ENCODE measurements at regions not wholly inside any gene's neighbourhood (a gene's known extent, or its start where the extent isn't known, plus 50 kb on each side); places are given as distances from the start of the nearest gene placed in this dataset.

DNA sequence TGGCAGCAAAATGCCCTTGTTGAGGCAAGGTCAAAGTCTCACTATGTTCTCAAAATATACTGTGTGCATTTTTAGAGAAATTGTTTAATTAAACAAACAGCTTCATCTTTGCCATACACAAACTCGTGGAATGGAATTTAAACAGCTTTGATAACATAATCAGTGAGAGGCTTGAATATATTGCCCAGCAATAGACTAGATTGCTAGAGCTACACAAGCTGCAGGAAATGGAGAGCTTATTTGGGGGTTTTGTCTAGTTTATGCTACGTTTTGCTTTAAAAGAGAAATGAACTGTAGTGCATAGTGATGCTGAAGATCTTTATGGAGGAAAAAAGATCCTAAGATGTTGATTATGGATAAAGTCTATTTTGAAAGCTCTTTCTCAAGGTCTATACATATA is 166.8 kb upstream of the HMCN1 start:
- peak overlapping the region; percentile 61 for H3K27ac ChIP-seq
- TF ChIP-seq, protein P1, sequence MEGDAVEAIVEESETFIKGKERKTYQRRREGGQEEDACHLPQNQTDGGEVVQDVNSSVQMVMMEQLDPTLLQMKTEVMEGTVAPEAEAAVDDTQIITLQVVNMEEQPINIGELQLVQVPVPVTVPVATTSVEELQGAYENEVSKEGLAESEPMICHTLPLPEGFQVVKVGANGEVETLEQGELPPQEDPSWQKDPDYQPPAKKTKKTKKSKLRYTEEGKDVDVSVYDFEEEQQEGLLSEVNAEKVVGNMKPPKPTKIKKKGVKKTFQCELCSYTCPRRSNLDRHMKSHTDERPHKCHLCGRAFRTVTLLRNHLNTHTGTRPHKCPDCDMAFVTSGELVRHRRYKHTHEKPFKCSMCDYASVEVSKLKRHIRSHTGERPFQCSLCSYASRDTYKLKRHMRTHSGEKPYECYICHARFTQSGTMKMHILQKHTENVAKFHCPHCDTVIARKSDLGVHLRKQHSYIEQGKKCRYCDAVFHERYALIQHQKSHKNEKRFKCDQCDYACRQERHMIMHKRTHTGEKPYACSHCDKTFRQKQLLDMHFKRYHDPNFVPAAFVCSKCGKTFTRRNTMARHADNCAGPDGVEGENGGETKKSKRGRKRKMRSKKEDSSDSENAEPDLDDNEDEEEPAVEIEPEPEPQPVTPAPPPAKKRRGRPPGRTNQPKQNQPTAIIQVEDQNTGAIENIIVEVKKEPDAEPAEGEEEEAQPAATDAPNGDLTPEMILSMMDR (conservative IDR thresholded peaks at IDR 0.05) = no peak

DNA sequence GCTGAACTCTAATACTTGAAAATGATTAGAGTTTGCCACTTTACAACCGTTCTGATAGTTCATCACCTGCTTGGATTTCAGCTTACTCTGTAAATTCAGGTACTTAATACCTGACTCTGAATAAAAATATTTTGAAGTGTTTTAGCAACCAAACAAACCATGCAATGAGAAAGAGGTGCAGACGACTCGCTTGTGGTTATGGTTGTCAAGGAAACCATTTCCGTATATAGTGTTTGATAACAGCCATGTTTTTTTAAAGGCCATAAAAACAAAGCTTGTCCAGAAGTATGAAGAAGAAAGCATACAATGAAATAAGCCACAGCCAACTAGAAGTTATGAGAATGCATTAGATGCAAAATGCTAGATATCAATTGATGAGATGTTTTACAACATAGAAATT is 167.2 kb upstream of the HMCN1 start:
- H3K27ac ChIP-seq = peak overlapping the region; percentile 61
- TF ChIP-seq, protein P1 (conservative IDR thresholded peaks at IDR 0.05) = no peak

DNA sequence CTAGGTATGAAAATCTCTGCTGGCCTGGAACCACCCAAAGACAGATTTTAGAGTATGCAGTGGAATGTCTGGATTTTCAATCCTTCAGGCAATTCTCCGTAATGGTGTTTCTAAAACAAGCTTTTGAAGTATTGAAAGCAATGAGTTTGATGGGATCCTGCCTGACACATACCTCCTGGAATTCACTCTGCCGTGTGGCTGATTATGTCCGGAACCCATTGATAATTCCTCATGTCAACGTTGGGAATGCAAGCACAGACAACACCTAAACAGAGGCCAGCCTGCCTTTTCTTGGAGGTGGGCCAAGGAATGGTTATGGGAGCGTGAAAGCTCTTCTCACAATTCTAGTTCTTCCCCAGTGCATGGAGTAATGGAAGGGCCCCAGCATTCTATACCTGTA is 168.9 kb upstream of the HMCN1 start:
- TF ChIP-seq, protein P1 (conservative IDR thresholded peaks at IDR 0.05) = no peak
- H3K27ac ChIP-seq = no peak overlapping the region

DNA sequence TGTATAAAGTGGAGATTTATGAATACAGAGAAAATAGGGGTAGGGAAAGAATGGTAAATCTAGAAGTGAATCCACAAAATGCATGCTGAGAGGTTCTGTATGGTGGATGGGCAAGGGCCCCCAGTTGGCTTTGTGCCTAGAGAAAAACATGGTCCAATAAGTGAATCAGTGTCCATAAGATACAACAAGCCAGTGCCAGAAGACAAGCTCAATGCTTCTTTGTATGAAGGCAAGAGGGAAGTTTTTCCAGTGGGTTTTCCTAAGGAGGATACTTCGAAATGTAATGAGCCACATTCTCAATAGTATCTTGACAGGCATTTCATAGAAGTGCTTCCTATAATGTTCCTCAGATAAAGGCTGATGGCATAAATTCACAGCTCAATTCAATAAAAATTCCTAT is 169.4 kb upstream of the HMCN1 start:
- TF ChIP-seq, protein P1 (conservative IDR thresholded peaks at IDR 0.05) = no peak
- no peak overlapping the region for H3K27ac ChIP-seq

DNA sequence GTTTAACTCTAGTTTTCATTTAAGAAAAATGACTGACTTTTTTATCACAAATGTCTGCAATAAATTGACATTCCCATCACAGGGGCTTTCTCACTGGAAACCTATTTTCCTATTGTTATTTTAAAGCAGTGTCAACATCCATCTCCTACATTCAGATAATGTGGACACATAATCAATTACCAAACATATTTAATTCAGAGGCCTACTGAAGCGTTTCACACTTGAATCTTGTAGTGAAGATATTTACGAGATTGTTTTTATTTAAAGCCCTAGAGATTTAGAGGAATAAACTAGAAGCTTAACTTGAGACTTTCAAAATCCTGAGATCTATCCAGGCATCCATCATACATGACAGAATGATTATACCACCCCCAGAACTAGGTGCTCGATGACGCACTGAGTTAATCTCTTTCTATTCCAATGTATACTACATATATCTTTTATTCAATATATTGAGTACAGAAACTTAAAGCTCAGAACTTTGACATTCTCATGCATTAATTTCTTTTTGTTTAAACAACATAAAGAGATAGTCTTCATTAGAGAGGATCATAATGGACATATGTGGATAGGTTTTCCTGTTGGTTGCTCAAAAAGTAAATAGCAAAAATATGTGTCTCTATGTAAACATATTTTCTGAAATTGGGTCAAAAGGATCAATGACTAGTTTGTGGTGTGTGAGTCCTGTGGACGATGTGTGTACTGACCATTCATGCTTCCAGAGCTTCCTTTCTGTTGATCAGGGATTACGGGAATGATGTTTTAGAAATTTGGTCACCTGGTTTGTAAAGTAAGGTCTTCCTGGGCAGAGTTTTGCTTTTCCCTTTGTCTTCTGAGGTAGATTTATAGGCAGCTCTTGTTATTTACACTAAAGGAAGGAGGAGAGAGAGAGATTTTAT is 171.5 kb upstream of the HMCN1 start:
- TF ChIP-seq, protein P1 (conservative IDR thresholded peaks at IDR 0.05) = no peak

DNA sequence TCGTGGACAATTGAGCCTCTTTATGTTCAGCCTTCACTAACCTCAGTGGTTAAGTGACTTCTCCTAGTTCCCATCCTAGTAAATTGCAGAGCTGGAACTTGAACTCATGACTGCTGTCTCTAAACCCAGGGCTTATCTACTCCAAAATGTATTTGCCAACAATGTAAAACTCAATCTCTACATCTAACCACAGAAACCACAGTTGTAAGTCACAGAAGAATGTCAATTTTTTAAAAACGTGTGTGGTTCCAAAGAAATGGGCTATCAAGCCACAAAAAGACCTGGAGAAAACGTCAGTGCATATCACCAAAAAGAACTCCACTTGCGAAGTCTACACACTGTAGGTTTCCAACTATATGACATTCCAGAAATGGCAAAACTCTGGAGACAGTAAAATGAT is 172.6 kb upstream of the HMCN1 start:
- TF ChIP-seq, protein P1 (conservative IDR thresholded peaks at IDR 0.05) = no peak

More for the DNA sequence above, 171.5 kb upstream of the HMCN1 start:
- no peak overlapping the region for H3K27ac ChIP-seq

DNA sequence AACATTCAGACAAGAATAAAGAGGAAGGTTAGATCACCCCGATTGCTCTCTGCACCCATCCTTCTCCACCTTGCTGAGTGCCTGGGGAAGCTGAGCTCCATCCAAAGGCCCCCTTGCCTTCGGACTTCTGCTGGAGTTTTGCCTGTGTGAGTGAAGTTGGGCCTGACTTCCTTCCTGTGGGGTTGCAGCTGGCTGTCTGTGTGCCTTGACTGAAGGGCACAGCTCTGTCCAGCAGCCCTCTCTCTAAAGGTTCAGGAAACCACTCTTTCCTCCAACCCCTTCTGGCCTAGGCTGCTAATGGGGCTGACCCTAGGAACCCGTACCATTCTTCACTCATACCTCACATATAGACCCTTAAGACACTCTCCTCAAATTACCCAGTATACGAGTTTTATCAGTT is 173.4 kb upstream of the HMCN1 start:
- TF ChIP-seq, protein P1 (conservative IDR thresholded peaks at IDR 0.05) = no peak
- no peak overlapping the region for H3K27ac ChIP-seq

More for the DNA sequence above, 172.6 kb upstream of the HMCN1 start:
- H3K27ac ChIP-seq = no peak overlapping the region
